Psoas muscle (tissue), 7 donors: ENCODE measurements at regions not wholly inside any gene's neighbourhood (a gene's known extent, or its start where the extent isn't known, plus 50 kb on each side); places are given as distances from the start of the nearest gene placed in this dataset.

ENCODE experiments used
- ATAC-seq, 4 donors: fragments of 200-7000 bp; cut with Tn5 transposase; one replicate each; pipeline ENCODE4 v1.9.1; 2020; ENCODE audit warnings: moderate library complexity in 3 of 4, mild to moderate bottlenecking in 2 of 4
- DNase-seq, 2 donors: peaks; one replicate each; pipeline ENCODE4 v3.0.0-alpha.2; 2020
- H3K27ac ChIP-seq: fragments of 200-600 bp; one replicate; pipeline ENCODE4 v1.8.0; 2022
- H3K27me3 ChIP-seq, 3 donors: fragments of 200-600 bp in 1 of 3; one replicate each; pipeline versions ENCODE4 v1.6.1 to v1.8.0; 2013 to 2022; ENCODE audit warnings: low read length in 2 of 3, mild to moderate bottlenecking in 2 of 3, moderate library complexity in 1 of 3; ENCODE audit not compliant: insufficient read depth in 3 of 3
- H3K36me3 ChIP-seq, 2 donors: fragments of 200-600 bp in 1 of 2; one replicate each; pipeline versions ENCODE4 v1.6.1 to v1.8.0; 2013 to 2022; ENCODE audit warnings: low read depth in 1 of 2, mild to moderate bottlenecking in 1 of 2, moderate library complexity in 1 of 2; ENCODE audit not compliant: insufficient read depth in 1 of 2
- H3K4me1 ChIP-seq: fragments of 200-600 bp; one replicate; pipeline ENCODE4 v1.8.0; 2022
- H3K4me3 ChIP-seq: fragments of 200-600 bp; one replicate; pipeline ENCODE4 v1.8.0; 2022; ENCODE audit warnings: mild to moderate bottlenecking
- H3K9me3 ChIP-seq: fragments of 200-600 bp; one replicate; pipeline ENCODE4 v1.8.0; 2022
- WGBS, 3 donors: extraction: QIAGEN DNeasy Blood & Tissue Kit; methylation state at CpG; one replicate each; pipeline versions ENCODE4 v1.1.6 to v1.1.7; 2013; 5-methylcytosine and 5-hydroxymethylcytosine counted together
- intact Hi-C, 2 donors: fragments of 100-400 bp; cut with DNase I; formaldehyde crosslinking; loops; one replicate each; pipeline versions ENCODE4 v1.11.0 to v1.14.2; 2022
- TF ChIP-seq, protein P1 (sequence below): fragments of 200-600 bp; IDR thresholded peaks from one replicate; pipeline ENCODE4 v1.8.0; 2022; ENCODE audit warnings: antibody characterized with exemption
- donor health status: healthy with polysubstance abuse.
- donor health status: DM: no; HTN: no; CAD: no; lungs with moderate emphysema.
- donor health status: Bipolar disorder and iron deficiency.
- donor health status: healthy.
- donor health status: DM: yes; HTN: yes; CAD: no.
- donor health status: DM: no; HTN: no; CAD: no.
- donor health status: DM: yes; HTN: yes; CAD: no.

DNA sequence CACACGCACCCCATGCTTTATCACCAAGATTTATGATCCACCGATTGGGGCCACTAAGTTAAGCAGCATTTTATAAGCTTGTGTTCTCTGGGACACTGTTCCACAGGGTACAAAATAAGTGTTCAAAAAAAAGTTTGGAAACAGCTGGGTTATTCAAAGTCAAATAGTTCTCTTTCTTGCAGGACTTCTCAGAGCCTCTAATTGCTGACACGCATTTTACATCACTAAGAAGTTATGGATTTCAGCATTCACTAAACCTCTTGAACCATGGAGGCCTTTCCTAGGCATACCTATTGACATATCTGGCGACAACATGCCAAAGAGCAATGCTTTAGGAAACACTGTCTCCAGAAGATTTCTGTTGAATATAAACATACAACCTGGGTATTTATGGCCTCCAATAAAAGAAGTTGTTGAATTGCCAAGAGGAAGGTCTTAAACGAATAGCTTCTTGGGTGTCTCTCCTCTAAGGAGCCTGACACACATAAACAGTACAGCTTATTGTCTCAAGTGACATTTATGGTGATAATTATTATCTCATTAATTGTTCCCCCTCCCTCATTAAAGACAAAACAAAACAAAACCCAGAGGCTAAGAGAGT, 147.1 kb upstream of the ARHGAP20 start:
- 81 to 88% (median 81%) methylated on average over 5 of the region's 5 CpGs for WGBS, 3 donors

DNA sequence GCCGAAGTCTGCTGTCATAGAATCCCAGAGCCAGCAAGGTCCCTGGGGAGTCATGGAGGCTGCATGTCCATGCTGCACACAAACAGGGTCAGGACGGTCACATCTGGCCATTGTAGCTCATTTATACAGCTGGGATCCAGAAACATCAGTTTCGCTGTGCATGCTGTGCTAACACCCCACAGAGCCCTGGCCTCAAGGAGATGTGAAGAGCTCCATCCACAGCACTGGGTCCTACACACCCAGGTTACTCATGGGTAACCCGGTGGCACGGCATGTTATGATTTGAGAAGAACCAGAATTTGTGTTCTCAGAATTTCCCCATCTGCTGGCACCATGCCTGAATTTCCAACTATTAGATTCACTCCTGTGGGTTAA, 146.3 kb upstream of the ARHGAP20 start:
- DNase-seq = peak; percentile 58 to 82
- Histone ChIP-seq H3K27me3 (no peaks in the 10 kb centered on the region), H3K9me3 (no peaks in the 10 kb centered on the region), H3K4me1 (no peaks in the 10 kb centered on the region), H3K36me3 (no peaks in the 10 kb centered on the region), H3K4me3 (no peak overlapping the region), H3K27ac (no peak overlapping the region)
- 20 to 36% (median 20%) methylated on average over 5 of the region's 5 CpGs for WGBS, 3 donors
- TF ChIP-seq, protein P1, sequence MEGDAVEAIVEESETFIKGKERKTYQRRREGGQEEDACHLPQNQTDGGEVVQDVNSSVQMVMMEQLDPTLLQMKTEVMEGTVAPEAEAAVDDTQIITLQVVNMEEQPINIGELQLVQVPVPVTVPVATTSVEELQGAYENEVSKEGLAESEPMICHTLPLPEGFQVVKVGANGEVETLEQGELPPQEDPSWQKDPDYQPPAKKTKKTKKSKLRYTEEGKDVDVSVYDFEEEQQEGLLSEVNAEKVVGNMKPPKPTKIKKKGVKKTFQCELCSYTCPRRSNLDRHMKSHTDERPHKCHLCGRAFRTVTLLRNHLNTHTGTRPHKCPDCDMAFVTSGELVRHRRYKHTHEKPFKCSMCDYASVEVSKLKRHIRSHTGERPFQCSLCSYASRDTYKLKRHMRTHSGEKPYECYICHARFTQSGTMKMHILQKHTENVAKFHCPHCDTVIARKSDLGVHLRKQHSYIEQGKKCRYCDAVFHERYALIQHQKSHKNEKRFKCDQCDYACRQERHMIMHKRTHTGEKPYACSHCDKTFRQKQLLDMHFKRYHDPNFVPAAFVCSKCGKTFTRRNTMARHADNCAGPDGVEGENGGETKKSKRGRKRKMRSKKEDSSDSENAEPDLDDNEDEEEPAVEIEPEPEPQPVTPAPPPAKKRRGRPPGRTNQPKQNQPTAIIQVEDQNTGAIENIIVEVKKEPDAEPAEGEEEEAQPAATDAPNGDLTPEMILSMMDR = no peak
- intact Hi-C loops = no loop called here
- peak in 2 of 4 donors; percentile 47 to 76 for ATAC-seq

More for the DNA sequence above, 147.1 kb upstream of the ARHGAP20 start:
- ATAC-seq (no peak), DNase-seq (no peak)
- Histone ChIP-seq H3K27me3 (no peaks in the 10 kb centered on the region), H3K4me3 (no peak overlapping the region), H3K36me3 (no peaks in the 10 kb centered on the region), H3K4me1 (no peaks in the 10 kb centered on the region), H3K9me3 (no peaks in the 10 kb centered on the region), H3K27ac (no peak overlapping the region)
- TF ChIP-seq, protein P1 = no peak
- intact Hi-C loops = no loop called here

- TF ChIP-seq, protein P1 = no peak
- Histone ChIP-seq H3K4me3 (no peak overlapping the region), H3K9me3 (no peaks in the 10 kb centered on the region), H3K4me1 (no peaks in the 10 kb centered on the region), H3K27ac (no peak overlapping the region), H3K36me3 (no peaks in the 10 kb centered on the region), H3K27me3 (no peaks in the 10 kb centered on the region)
- intact Hi-C loops = no loop called here
- ATAC-seq = peak in 1 of 4 donors; percentile 52
- WGBS, 3 donors = 29 to 45% (median 34%) methylated on average over 4 of the region's 4 CpGs
- DNase-seq = no peak
These were observed 145.8 kb upstream of the ARHGAP20 start for GRCh38 chr11:110857892-110858546.

DNA sequence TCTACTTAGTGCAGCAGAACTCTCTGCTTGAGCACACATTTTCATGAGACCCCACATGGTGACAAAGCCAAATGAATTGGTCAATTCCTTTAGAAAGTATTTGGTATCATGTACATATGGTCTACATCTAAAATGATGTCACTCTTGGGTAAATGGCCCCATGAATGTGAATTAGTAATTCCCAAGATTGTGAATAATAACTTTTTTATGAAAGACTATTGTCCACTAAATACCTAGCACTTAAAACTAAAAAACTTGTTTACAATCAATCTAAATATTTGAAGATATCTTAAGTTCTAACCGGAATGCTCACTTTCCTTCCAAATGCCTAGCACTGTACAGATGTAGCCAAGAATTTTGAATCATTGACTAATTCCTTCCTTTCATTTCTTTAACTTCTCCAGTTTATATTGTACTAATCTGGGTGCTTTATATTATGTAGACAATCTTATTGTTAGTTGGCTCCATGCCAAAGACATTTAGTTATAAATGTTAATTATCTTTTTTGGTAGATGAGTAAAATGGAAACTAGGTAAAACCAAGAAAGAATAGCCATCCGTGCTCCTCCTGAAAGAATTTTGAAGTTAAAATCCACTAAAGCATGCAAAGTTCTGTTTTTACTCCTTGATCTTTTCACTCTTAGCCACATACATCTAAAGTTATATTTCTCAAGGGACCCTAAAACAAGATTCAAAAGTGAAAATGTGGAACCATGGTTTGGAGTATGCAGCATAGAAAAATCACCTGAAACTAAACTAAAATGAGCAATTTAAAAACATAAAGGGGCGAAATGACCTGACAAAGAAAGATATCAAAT, 145.0 kb upstream of the ARHGAP20 start:
- Histone ChIP-seq H3K27me3 (no peaks in the 10 kb centered on the region), H3K27ac (no peak overlapping the region), H3K9me3 (no peaks in the 10 kb centered on the region), H3K4me1 (no peaks in the 10 kb centered on the region), H3K36me3 (no peaks in the 10 kb centered on the region), H3K4me3 (no peak overlapping the region)
- no peak for DNase-seq
- 81 to 85% (median 82%) methylated on average over 3 of the region's 3 CpGs for WGBS, 3 donors
- intact Hi-C loops = no loop called here
- no peak for ATAC-seq
- TF ChIP-seq, protein P1 = no peak
